HFF-Myc (cell line): ENCODE measurements at regions not wholly inside any gene's neighbourhood (a gene's known extent, or its start where the extent isn't known, plus 50 kb on each side); places are given as distances from the start of the nearest gene placed in this dataset.

ENCODE experiments used
- DNase-seq: peaks from one replicate; pipeline ENCODE4 v3.0.0-alpha.2; 2011; ENCODE audit warnings: low read depth; ENCODE audit errors: extremely low read depth
- H3K4me3 ChIP-seq: replicated peaks from 2 replicates; pipeline ENCODE4 v1.5.1; 2011; ENCODE audit warnings: low read depth, mild to moderate bottlenecking, control low read depth, low read length
- CTCF ChIP-seq: IDR thresholded peaks from 2 replicates; pipeline ENCODE4 v1.5.1; 2012; ENCODE audit warnings: mild to moderate bottlenecking, low read depth, low read length, control low read depth; ENCODE audit errors: missing control alignments

GRCh38 chr21:23660560-23660959, 1946.7 kb downstream of the MRPL39 start:
- TF ChIP-seq CTCF: no peak
- H3K4me3 ChIP-seq: no peak overlapping the region
- DNase-seq: no peak

DNA sequence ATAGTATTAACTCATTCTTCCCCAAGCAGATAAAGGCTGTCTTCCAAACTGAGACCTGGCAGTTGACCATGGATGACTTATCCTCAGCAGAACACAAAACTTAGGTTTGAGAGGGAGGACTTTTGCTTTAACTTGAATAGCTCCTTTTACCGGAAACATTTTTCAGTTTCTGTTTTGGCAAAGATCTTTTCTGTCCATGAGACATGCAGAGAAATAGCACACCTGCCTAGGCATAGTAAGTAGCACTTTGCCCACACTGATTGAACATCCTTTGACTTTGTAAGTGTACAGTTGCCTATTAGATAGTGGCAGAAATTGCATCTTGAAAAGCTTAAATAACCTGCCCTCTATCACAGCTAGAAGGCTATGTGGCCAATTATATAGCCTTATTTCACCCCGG, 1962.5 kb downstream of the MRPL39 start:
- H3K4me3 ChIP-seq: no peak overlapping the region
- no peak for DNase-seq
- no peak for TF ChIP-seq CTCF

- TF ChIP-seq CTCF: no peak
- no peak overlapping the region for H3K4me3 ChIP-seq
- no peak for DNase-seq
Measured at GRCh38 chr21:23639721-23640120, 1967.6 kb downstream of the MRPL39 start.

DNA sequence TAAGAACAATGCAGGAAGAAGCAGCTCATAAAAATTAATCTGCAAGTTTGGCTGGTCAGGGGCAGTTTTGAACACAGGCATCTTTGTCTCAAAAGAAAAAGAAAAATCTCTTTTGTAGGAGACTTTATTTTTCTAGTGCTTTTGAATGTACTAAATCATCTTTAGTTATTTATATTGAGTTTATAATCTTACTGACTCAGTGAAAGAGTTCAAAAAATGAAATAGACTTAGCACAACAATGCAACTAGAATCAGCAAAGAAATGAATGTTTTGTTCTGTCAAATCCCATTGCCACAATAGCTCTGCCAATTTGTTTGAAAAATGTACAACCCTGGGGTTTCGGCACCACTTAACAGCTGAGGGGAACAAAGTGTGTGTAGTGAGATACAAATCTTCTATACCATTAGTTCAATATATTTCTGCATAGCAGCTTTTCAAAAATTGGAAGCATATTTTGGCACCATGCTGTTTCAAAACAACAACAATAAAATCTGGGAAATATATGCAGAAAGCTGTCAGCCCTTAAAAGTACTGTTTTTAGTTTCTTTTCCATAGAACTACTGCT, 1969.1 kb downstream of the MRPL39 start:
- TF ChIP-seq CTCF: no peak
- H3K4me3 ChIP-seq: no peak overlapping the region
- DNase-seq: no peak

GRCh38 chr21:23633447-23633940, 1973.8 kb downstream of the MRPL39 start:
- no peak for DNase-seq
- TF ChIP-seq CTCF: no peak
- no peak overlapping the region for H3K4me3 ChIP-seq

DNA sequence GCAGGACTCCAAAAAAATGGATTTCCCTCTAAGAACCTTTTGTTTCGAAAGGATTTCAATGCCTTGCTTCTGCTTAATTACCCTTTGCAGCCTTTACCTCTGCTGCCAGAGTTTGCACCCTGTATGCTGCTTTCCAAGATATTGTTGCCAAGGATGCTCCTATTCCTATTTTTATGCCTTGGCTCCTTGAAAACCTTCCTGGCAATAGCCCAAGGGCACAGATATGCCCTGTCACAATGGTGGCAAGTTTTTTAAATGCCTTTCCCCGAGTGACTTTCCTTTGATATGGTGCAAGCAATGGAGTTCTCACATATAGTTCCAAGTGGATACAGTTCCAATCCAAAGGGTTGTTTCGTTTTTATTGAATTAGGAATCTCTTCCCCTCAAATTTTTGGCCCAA, 1983.0 kb downstream of the MRPL39 start:
- H3K4me3 ChIP-seq: no peak overlapping the region
- TF ChIP-seq CTCF: no peak
- DNase-seq: no peak

DNA sequence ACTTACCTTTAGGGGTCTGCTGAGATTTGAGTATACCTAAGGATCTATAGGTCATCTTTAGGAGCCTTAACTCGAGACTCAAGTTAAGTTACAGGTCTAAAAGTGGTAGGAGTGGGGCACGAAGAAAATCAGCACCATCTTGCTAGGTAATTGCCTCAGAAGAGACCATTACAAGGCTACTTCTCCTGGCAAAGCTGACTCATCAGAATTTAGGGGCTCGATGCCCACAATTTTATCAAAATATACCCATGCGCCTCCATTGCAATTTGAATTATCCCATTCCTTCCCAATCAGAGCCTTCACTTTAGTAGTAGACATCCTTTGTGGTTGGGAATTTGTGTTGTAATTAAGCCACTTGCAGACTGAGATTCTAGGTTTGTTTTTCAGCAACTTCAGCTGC, 1994.3 kb downstream of the MRPL39 start:
- no peak for TF ChIP-seq CTCF
- H3K4me3 ChIP-seq: no peak overlapping the region
- DNase-seq: no peak
